ENCODE measurements at regions not wholly inside any gene's neighbourhood (a gene's known extent, or its start where the extent isn't known, plus 50 kb on each side); places are given as distances from the start of the nearest gene placed in this dataset.
"Not testable (repeated sequence)": the region's sequence is repeated elsewhere in the genome, so short reads cannot be mapped to it uniquely, and the experiment has no call there.

DNA sequence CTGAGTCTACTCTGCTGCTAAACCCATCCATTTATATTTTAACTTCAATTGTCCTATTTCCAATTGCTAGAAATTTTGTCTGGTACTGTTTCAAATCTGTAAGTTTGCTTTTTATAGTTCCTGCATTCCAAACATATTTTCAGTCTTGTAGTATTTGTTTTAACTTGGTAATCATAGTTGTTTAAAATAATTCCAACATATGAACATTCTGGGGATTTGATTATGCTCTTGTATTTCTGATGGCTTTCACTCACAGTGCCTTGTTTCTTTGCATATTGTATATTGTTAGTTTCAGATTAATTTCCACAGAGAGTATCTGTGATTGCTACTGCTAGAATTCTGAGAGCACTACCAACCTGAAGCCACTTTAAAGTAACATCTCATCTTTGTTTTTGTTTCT, 202.4 kb downstream of the ETAA1 start:
- ATAC-seq (ENCODE audit: poor library complexity) (no peak), DNase-seq (no peak)
- intact Hi-C loops (cut with DNase I), result no loop called here

GRCh38 chr2:67600222-67600871, 203.2 kb downstream of the ETAA1 start:
- intact Hi-C loops (cut with DNase I), result no loop called here
- DNase-seq, result no peak
- ATAC-seq (ENCODE audit: poor library complexity), result no peak

DNA sequence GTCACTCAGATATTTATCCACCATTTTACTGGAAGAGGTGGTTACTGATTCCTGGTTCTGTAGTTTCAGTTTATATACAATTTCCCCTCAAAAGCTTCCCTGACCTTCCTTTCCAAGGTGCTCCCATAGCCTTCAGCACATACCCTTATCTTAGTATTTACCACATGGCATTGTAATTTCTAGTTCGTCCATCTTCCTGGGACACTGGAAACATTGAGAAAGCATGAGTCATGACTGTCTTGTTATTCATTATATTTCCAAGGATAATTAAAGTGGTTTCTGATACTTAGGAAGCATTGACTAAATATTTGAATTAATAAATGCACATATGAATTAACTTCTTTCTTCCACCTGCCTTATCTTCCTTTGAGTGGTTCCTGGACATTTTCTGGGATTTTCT, 203.8 kb downstream of the ETAA1 start:
- no peak for ATAC-seq (ENCODE audit: poor library complexity)
- intact Hi-C loops (cut with DNase I), result no loop called here
- DNase-seq, result no peak

DNA sequence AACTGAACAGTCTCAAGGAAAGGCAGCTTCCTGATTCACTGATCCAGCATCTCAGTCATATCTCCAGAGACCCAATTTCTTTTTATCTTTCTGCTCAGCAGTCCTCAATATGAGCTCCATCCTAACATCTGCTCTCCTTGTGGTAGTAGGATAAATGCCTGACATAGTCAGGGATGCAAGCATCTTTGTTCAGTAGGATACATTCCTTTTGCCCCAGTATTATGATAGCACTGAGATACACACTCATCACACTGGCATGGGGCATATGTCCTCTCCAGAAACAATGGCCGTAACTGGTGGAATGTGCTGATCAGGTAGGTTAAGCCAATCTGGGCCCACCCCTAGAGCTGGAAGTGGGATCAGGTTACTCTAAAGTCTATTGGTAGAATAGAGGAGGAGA, 207.2 kb downstream of the ETAA1 start:
- ATAC-seq (ENCODE audit: poor library complexity) (no peak), DNase-seq (no peak)
- intact Hi-C loops (cut with DNase I), result no loop called here

DNA sequence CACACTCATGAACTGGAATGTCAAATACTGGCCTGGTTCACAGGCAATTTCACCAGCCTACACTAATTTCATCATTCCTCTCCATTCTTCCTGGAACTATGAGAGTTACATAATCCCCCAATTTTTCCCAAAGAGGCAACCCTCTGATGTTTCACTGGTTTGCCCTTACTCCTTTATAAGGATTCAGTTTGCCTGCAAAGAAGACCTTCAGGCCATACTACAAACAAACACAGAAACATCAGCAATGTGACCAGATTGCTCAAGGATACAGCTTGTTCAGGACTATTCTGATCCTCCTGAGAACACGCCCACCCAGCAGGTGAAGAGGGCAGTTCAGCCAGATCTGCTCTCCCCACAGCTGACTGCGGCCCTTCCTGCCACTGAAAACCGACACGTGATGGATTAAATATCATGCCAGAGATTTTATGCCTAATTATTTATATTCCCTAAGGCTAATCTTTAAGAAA, 215.5 kb downstream of the ETAA1 start:
- intact Hi-C loops (cut with DNase I), result no loop called here
- no peak for DNase-seq
- peak; percentile 39 for ATAC-seq (ENCODE audit: poor library complexity)

- ATAC-seq (ENCODE audit: poor library complexity) (no peak), DNase-seq (no peak)
- intact Hi-C loops (cut with DNase I), result no loop called here
Measured at GRCh38 chr2:67613227-67613626, 216.1 kb downstream of the ETAA1 start.

DNA sequence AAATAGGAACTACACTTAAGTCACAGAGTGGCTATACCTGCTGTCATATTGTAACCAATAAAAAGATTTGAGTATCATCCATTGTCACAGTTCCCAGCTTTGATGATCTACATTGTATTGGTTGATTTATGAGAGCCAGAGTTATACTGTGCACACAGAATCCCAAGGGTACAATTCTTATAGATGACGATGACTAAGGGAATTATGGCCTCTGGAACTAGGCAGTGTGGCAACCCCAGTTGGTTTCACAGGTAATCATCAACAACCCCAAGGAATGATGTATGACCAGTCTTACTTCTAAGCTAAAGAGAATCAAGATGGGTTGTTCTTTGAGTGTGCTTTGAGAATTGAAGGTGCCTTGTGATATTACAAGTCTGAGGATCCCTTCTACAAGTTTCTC, 217.3 kb downstream of the ETAA1 start:
- intact Hi-C loops (cut with DNase I), result no loop called here
- no peak for DNase-seq

GRCh38 chr2:67616749-67617148, 219.6 kb downstream of the ETAA1 start:
- no peak for DNase-seq
- peak; percentile 75 for ATAC-seq (ENCODE audit: poor library complexity)
- intact Hi-C loops (cut with DNase I), result no loop called here

More for the DNA sequence above, 217.3 kb downstream of the ETAA1 start:
- no peak for ATAC-seq (ENCODE audit: poor library complexity)

DNA sequence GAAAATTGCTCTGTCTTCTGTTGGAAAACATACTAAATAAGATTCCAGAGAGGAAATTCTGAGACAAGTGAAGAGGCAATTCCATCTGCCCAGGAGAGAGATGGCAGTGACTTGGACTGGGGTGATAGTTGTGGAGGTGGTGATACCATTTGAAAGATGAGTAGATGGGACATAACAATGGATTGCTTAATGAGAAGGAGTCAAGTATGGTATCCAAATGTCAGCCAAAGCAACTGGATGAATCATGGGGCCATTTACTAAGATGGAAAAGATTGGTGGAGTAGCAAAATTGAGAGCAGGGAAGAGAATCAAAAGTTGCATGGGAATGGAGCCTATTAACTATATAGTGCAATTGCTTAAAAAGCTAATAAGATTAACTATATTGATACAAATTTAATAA, 222.1 kb downstream of the ETAA1 start:
- intact Hi-C loops (cut with DNase I), result no loop called here
- ATAC-seq (ENCODE audit: poor library complexity), result no peak

DNA sequence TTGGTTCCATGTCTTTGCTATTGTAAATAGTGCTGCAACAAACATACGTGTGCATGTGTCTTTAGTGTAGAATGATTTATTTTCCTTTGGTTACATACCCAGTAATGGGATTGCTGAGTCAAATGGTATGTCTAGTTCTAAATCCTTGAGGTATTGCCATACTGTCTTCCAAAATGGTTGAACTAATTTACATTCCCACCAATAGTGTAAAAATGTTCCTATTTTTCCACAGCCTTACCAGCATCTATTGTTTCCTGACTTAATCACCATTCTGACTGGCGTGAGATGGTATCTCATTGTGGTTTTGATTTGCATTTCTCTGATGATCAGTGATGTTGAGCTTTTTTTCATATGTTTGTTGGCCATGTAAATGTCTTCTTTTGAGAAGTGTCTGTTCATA, 226.6 kb downstream of the ETAA1 start:
- DNase-seq; ATAC-seq (ENCODE audit: poor library complexity); intact Hi-C loops (cut with DNase I): not testable (repeated sequence)

More for the DNA sequence above, 222.1 kb downstream of the ETAA1 start:
- no peak for DNase-seq

DNA sequence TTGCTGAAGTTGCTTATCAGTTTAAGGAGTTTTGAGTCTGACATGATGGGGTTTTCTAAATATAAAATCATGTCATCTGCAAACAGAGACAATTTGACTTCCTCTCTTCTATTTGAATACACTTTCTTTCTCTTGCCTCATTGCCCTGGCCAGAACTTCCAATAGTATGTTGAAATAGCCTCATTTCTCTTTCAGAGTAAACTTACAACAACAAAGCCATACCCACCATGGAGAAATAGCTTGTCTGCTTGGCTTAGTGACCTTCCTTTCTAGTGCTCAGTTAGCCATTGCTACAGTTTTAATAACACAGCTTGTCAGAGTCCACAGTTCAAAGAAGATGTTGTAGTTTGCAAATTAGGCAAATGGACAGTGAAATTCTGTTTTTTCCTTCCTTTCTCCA, 228.0 kb downstream of the ETAA1 start:
- intact Hi-C loops (cut with DNase I), result no loop called here
- ATAC-seq (ENCODE audit: poor library complexity) (peak; percentile 61), DNase-seq (no peak)

- intact Hi-C loops (cut with DNase I), result no loop called here
- DNase-seq (no peak), ATAC-seq (ENCODE audit: poor library complexity) (no peak)
Measured at GRCh38 chr2:67625690-67626475, 228.8 kb downstream of the ETAA1 start.

GRCh38 chr2:67626656-67627055, 229.5 kb downstream of the ETAA1 start:
- no peak for ATAC-seq (ENCODE audit: poor library complexity)
- no peak for DNase-seq
- intact Hi-C loops (cut with DNase I), result no loop called here

DNA sequence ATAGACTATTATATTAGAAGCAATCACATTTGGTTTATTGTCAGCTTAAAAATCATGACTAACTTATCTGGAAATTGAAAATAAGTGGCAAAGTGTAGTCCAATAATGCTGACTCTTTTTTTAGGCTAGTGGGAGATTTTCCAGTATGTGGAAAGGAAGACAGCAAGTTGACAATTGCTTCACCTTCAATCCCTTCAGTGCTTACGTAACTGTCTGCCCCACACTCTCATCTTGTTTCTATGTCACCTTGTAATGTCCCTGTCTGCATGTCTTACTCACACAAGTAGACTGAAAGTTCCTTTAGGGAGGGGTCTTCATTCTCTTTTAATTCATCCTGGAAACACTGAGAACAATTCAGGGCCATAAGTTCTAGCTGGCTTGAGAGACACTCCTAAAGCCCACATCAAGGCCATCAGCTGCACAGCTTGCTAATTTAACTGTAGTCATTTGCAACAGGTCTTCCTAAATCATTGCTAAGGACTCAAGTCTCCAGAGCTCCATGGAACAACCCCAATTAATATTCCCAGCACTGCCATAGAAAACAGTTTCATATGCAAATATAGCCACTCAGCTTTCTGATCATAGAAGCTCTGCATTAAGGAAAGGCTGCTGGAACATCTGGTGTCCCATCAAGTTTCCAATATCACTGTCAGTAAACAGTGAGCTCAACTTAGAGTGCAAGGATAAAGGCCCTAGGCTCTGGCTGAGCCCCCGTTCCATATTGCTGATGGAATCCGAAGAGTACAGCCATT, 230.5 kb downstream of the ETAA1 start:
- DNase-seq (no peak), ATAC-seq (ENCODE audit: poor library complexity) (no peak)
- intact Hi-C loops (cut with DNase I), result no loop called here

DNA sequence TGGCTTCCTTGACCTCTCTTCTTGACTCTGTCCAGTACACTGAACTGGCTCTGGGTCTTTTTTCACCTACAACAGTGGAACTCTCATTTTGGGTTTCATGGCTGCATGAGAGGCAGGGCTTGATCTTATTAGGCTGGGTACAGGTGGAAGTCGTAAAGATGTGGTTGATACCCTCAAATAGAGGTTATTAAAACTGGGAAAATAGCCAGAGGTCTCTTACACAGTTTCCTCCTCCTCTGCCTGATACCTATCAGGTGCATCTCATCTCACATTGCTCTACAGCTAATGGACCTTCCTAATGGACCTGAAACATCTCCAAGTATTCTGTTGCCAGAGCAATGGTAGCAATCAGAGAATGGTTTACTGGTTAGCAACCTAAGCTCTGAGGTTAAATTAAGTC, 231.8 kb downstream of the ETAA1 start:
- intact Hi-C loops (cut with DNase I), result no loop called here
- ATAC-seq (ENCODE audit: poor library complexity) (no peak), DNase-seq (no peak)

GRCh38 chr2:67631483-67631882, 234.3 kb downstream of the ETAA1 start:
- ATAC-seq (ENCODE audit: poor library complexity), result no peak
- intact Hi-C loops (cut with DNase I), result no loop called here

DNA sequence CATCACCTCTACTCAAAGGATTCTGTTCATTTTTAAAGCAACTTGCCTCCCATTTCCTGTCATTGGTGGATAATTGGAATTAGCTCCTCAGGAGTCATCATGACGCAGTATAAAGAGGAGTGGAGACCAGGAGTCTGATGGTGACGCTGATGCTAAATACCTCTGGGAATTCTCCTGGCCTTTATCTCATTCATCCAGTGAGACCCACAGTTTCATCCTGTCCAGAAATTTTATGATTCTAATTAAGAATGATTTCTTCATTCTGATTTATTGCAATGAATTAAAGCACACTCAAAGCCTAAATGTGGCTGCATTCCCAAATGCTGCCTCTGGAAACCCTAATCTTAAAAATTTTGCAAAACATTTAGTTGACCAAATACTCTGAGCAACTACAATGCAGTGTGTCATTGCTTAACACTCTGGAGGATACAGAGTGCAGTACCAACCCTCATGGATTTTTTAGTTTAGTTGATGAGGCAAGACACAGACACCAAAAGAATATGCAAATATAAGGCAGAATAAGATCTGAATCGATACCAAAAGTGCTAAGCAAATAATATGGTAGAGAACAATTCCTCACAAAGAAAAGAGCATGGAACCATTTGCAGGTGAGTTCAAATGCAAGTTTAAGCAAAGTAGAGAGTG, 236.2 kb downstream of the ETAA1 start:
- DNase-seq, result no peak
- ATAC-seq (ENCODE audit: poor library complexity), result peak; percentile 59
- intact Hi-C loops (cut with DNase I), result no loop called here

More at GRCh38 chr2:67631483-67631882, 234.3 kb downstream of the ETAA1 start:
- no peak for DNase-seq

- intact Hi-C loops (cut with DNase I), result no loop called here
- peak; percentile 73 for ATAC-seq (ENCODE audit: poor library complexity)
- no peak for DNase-seq
Measured at GRCh38 chr2:67638146-67638545, 241.0 kb downstream of the ETAA1 start.
